HL-60/S4 (cell line): ENCODE measurements at regions not wholly inside any gene's neighbourhood (a gene's known extent, or its start where the extent isn't known, plus 50 kb on each side); places are given as distances from the start of the nearest gene placed in this dataset.

Experiments used
- in situ Hi-C: fragments of 300-500 bp; cut with MboI; formaldehyde crosslinking; loops from 2 replicates; pipeline ENCODE4 v1.14.3; 2022; ENCODE audit warnings: low sequenced_read_pairs

- in situ Hi-C loops = no loop called here
Observed at GRCh38 chr11:70715166-70715951, 317.0 kb downstream of the CTTN start.

- in situ Hi-C loops = no loop called here
Observed at GRCh38 chr11:70716216-70716615, 317.9 kb downstream of the CTTN start.

GRCh38 chr11:70716986-70717775 lies 318.9 kb downstream of the CTTN start:
- in situ Hi-C loops = no loop called here

- in situ Hi-C loops = no loop called here
Observed at GRCh38 chr11:70717936-70718595, 319.7 kb downstream of the CTTN start.

- in situ Hi-C loops = no loop called here
Observed at GRCh38 chr11:70719516-70719915, 321.2 kb downstream of the CTTN start.

- in situ Hi-C loops = no loop called here
Observed at GRCh38 chr11:70720281-70720680, 322.0 kb downstream of the CTTN start.

GRCh38 chr11:70721006-70721405 lies 322.7 kb downstream of the CTTN start:
- in situ Hi-C loops = no loop called here

- in situ Hi-C loops = no loop called here
Observed at GRCh38 chr11:70725278-70725677, 326.9 kb downstream of the CTTN start.

GRCh38 chr11:70725739-70726138 lies 327.4 kb downstream of the CTTN start:
- in situ Hi-C loops = no loop called here

GRCh38 chr11:70727021-70727420 lies 328.7 kb downstream of the CTTN start:
- in situ Hi-C loops = no loop called here

- in situ Hi-C loops = no loop called here
Observed at GRCh38 chr11:70727899-70728620, 329.7 kb downstream of the CTTN start.

GRCh38 chr11:70729949-70730348 lies 331.6 kb downstream of the CTTN start:
- in situ Hi-C loops = no loop called here

- in situ Hi-C loops = no loop called here
Observed at GRCh38 chr11:70730411-70730810, 332.1 kb downstream of the CTTN start.

- in situ Hi-C loops = no loop called here
Observed at GRCh38 chr11:70731271-70732022, 333.1 kb downstream of the CTTN start.

- in situ Hi-C loops = no loop called here
Observed at GRCh38 chr11:70732023-70732880, 333.9 kb downstream of the CTTN start.

- in situ Hi-C loops = no loop called here
Observed at GRCh38 chr11:70732881-70733196, 334.5 kb downstream of the CTTN start.

- in situ Hi-C loops = no loop called here
Observed at GRCh38 chr11:70733327-70734325, 335.3 kb downstream of the CTTN start.

- in situ Hi-C loops = no loop called here
Observed at GRCh38 chr11:70734379-70734778, 336.1 kb downstream of the CTTN start.
